HL-60 (cell line): ENCODE measurements at regions not wholly inside any gene's neighbourhood (a gene's known extent, or its start where the extent isn't known, plus 50 kb on each side); places are given as distances from the start of the nearest gene placed in this dataset.

Experiments used
- DNase-seq, 2 experiments: peaks; one replicate each; pipeline ENCODE4 v3.0.0-alpha.2; 2010 to 2020; ENCODE audit warnings: low read depth in 1 of 2, low spot score in 1 of 2
- H3K27ac ChIP-seq: fragments of 250-450 bp; sonication (Bioruptor Pico); replicated peaks from 2 replicates; pipeline ENCODE4 v1.5.1; 2020; ENCODE audit warnings: mild to moderate bottlenecking, moderate library complexity
- H3K27me3 ChIP-seq: fragments of 250-450 bp; sonication (Bioruptor Pico); 2 replicates; pipeline ENCODE4 v1.5.1; 2021; ENCODE audit warnings: mild to moderate bottlenecking, moderate library complexity; ENCODE audit not compliant: insufficient read depth, poor library complexity, severe bottlenecking
- H3K4me3 ChIP-seq: replicated peaks from 2 replicates; pipeline ENCODE4 v1.5.1; 2011; ENCODE audit warnings: mild to moderate bottlenecking, control low read depth, low read length; ENCODE audit not compliant: insufficient read depth
- GABPA ChIP-seq: IDR thresholded peaks from 2 replicates; pipeline ENCODE4 v1.6.1; 2012; ENCODE audit warnings: low read depth
- POLR2AphosphoS5 ChIP-seq: IDR thresholded peaks from 2 replicates; pipeline ENCODE4 v1.6.1; 2012; ENCODE audit warnings: low read depth
- SPI1 ChIP-seq: IDR thresholded peaks from 2 replicates; pipeline ENCODE4 v1.6.1; 2012; ENCODE audit warnings: low read depth, mild to moderate bottlenecking, borderline replicate concordance
- TF ChIP-seq, protein P1 (sequence below): IDR thresholded peaks from one replicate; pipeline ENCODE4 v1.5.1; 2011; ENCODE audit warnings: low read length, control low read depth, inconsistent platforms; ENCODE audit not compliant: insufficient read depth
- TF ChIP-seq, protein P2 (sequence below): IDR thresholded peaks from 2 replicates; pipeline ENCODE4 v1.6.1; 2012; ENCODE audit warnings: low read depth; ENCODE audit not compliant: insufficient replicate concordance

DNA sequence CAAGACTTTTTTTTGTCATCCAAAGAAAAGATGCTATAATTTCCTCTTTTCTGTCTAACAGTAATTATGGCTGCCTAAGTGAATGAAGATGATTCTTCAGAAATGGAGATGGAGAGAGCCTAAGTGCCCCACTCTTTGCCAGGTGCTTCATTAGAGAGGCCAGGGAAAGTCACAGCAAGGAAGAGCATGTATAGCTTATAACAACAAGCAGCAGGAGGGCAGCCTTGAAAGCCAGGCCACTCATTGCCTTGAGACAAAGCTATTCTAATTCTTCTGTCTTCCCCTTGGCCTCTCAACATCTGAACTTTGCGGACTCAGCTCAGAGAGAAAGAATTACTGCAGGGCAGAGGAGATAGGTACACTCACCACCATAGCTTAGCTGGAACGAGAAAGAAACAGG is 112.0 kb upstream of the ZNF366 start:
- no peak overlapping the region for H3K4me3 ChIP-seq
- H3K27me3 ChIP-seq: no peaks in the 10 kb centered on the region
- DNase-seq: no peak
- no peak overlapping the region for H3K27ac ChIP-seq
- TF ChIP-seq SPI1 (no peak), GABPA (no peak)
- TF ChIP-seq, protein P1, sequence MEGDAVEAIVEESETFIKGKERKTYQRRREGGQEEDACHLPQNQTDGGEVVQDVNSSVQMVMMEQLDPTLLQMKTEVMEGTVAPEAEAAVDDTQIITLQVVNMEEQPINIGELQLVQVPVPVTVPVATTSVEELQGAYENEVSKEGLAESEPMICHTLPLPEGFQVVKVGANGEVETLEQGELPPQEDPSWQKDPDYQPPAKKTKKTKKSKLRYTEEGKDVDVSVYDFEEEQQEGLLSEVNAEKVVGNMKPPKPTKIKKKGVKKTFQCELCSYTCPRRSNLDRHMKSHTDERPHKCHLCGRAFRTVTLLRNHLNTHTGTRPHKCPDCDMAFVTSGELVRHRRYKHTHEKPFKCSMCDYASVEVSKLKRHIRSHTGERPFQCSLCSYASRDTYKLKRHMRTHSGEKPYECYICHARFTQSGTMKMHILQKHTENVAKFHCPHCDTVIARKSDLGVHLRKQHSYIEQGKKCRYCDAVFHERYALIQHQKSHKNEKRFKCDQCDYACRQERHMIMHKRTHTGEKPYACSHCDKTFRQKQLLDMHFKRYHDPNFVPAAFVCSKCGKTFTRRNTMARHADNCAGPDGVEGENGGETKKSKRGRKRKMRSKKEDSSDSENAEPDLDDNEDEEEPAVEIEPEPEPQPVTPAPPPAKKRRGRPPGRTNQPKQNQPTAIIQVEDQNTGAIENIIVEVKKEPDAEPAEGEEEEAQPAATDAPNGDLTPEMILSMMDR: no peak

DNA sequence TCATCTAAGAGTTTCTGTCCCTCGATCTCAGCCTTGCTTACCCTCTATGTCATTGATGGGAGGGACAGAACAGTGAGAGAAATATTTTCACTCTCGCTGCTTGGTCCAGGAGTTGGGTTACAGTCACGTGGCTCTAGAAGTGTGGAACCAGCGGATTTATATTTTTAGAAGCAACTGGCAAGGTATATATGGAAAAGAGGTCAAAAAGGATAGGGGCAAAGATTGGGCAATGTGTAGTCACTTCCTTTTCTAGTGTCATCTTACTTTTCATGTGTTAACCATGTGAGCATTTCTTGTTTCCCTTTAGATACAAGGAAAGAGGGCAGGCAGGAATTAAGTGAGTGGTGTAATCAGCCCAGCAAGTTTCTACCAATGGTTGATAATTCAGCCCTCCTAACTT is 111.5 kb upstream of the ZNF366 start:
- no peak for TF ChIP-seq POLR2AphosphoS5
- TF ChIP-seq, protein P2, sequence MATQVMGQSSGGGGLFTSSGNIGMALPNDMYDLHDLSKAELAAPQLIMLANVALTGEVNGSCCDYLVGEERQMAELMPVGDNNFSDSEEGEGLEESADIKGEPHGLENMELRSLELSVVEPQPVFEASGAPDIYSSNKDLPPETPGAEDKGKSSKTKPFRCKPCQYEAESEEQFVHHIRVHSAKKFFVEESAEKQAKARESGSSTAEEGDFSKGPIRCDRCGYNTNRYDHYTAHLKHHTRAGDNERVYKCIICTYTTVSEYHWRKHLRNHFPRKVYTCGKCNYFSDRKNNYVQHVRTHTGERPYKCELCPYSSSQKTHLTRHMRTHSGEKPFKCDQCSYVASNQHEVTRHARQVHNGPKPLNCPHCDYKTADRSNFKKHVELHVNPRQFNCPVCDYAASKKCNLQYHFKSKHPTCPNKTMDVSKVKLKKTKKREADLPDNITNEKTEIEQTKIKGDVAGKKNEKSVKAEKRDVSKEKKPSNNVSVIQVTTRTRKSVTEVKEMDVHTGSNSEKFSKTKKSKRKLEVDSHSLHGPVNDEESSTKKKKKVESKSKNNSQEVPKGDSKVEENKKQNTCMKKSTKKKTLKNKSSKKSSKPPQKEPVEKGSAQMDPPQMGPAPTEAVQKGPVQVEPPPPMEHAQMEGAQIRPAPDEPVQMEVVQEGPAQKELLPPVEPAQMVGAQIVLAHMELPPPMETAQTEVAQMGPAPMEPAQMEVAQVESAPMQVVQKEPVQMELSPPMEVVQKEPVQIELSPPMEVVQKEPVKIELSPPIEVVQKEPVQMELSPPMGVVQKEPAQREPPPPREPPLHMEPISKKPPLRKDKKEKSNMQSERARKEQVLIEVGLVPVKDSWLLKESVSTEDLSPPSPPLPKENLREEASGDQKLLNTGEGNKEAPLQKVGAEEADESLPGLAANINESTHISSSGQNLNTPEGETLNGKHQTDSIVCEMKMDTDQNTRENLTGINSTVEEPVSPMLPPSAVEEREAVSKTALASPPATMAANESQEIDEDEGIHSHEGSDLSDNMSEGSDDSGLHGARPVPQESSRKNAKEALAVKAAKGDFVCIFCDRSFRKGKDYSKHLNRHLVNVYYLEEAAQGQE: no peak
- TF ChIP-seq SPI1: no peak
- H3K27ac ChIP-seq: no peak overlapping the region
- H3K4me3 ChIP-seq: no peak overlapping the region
- DNase-seq: peak in 1 of 2 experiments; percentile 7
- H3K27me3 ChIP-seq: no peaks in the 10 kb centered on the region

DNA sequence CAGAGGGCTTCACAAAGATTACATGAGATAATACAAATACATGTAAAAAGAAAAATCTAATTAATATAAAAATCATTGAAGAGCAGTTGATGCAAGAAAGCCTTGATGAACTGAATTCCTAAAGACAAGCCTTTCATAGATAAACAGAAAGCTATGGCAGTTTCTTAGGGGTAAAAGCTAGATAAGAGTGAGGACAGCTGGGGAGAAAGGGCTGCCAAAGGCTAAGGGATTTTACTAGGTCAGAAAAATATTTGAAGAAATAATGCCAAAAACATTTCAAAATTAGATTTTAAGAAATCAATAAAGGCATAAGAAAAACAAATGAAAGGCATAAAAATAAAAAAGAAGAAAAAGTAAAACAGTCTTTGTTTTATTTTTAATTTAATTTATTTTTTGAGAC is 107.9 kb upstream of the ZNF366 start:
- no peak overlapping the region for H3K27ac ChIP-seq
- H3K4me3 ChIP-seq: no peak overlapping the region
- DNase-seq: no peak
- TF ChIP-seq POLR2AphosphoS5 (no peak), SPI1 (no peak), GABPA (no peak)
- TF ChIP-seq, protein P2: no peak
- TF ChIP-seq, protein P1: no peak
- H3K27me3 ChIP-seq: no peaks in the 10 kb centered on the region

DNA sequence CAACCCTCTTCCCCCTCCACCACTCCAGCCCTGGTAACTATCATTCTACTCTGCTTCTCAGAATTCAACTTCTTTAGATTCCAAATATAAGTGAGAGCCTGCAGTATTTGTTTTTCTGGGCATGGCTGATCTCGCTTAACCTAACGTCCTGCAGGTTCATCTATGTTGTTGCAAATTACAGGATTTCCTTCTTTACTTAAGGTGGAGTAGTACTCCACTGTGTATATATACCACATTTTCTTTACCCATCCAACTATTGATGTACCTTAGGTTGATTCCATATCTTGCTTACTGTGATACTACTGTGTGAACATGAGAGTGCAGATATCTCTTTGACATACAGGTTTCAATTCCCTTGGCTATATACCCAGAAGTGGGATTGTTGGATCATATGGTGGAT is 106.3 kb upstream of the ZNF366 start:
- Histone ChIP-seq H3K4me3 (no peak overlapping the region), H3K27ac (no peak overlapping the region), H3K27me3 (no peaks in the 10 kb centered on the region)
- no peak for DNase-seq
- TF ChIP-seq SPI1 (no peak), POLR2AphosphoS5 (no peak), GABPA (no peak)
- TF ChIP-seq, protein P1: no peak
- TF ChIP-seq, protein P2: no peak
